Trophoblast cell (in vitro differentiated cells and primary cell): ENCODE measurements at regions not wholly inside any gene's neighbourhood (a gene's known extent, or its start where the extent isn't known, plus 50 kb on each side); places are given as distances from the start of the nearest gene placed in this dataset.

ENCODE experiments used
- DNase-seq, 2 donors: peaks; one replicate each; pipeline ENCODE4 v3.0.0-alpha.2; 2016
- H2AFZ ChIP-seq: 2 replicates; pipeline ENCODE4 v1.6.1; 2013; ENCODE audit warnings: low read length, moderate library complexity, mild to moderate bottlenecking; ENCODE audit not compliant: insufficient read depth, poor library complexity
- H2AK5ac ChIP-seq: 2 replicates; pipeline ENCODE4 v1.6.1; 2013; ENCODE audit warnings: mild to moderate bottlenecking, low read length
- H2BK120ac ChIP-seq: 2 replicates; pipeline ENCODE4 v1.6.1; 2013; ENCODE audit warnings: low read length, mild to moderate bottlenecking, moderate library complexity; ENCODE audit not compliant: insufficient read depth, poor library complexity
- H2BK12ac ChIP-seq: 2 replicates; pipeline ENCODE4 v1.6.1; 2013; ENCODE audit warnings: mild to moderate bottlenecking, low read length, moderate library complexity
- H2BK5ac ChIP-seq: 2 replicates; pipeline ENCODE4 v1.6.1; 2013; ENCODE audit warnings: low read length, low read depth, moderate library complexity, mild to moderate bottlenecking; ENCODE audit not compliant: poor library complexity
- H3K14ac ChIP-seq: 2 replicates; pipeline ENCODE4 v1.6.1; 2013; ENCODE audit warnings: mild to moderate bottlenecking, low read length
- H3K18ac ChIP-seq: 2 replicates; pipeline ENCODE4 v1.6.1; 2013; ENCODE audit warnings: mild to moderate bottlenecking, low read length
- H3K23ac ChIP-seq: 2 replicates; pipeline ENCODE4 v1.6.1; 2013; ENCODE audit warnings: low read length
- H3K27ac ChIP-seq: 2 replicates; pipeline ENCODE4 v1.5.1; 2013; ENCODE audit warnings: low read depth, mild to moderate bottlenecking, inconsistent platforms, low read length, moderate library complexity
- H3K27me3 ChIP-seq: 2 replicates; pipeline ENCODE4 v1.6.1; 2013; ENCODE audit warnings: inconsistent platforms, mild to moderate bottlenecking, low read length, moderate library complexity; ENCODE audit not compliant: insufficient read depth
- H3K36me3 ChIP-seq, 2 experiments: 1 replicate in 1 of 2; 2 replicates in 1 of 2; pipeline ENCODE4 v1.6.1; 2013; ENCODE audit warnings: low read length in 2 of 2, mild to moderate bottlenecking in 2 of 2, moderate library complexity in 1 of 2; ENCODE audit not compliant: insufficient read depth in 2 of 2, control insufficient read depth in 1 of 2
- H3K4ac ChIP-seq: 2 replicates; pipeline ENCODE4 v1.6.1; 2013; ENCODE audit warnings: low read depth, mild to moderate bottlenecking, low read length, moderate library complexity
- H3K4me1 ChIP-seq, 2 experiments: 1 replicate in 1 of 2; 2 replicates in 1 of 2; pipeline ENCODE4 v1.6.1; 2013; ENCODE audit warnings: low read length in 2 of 2, mild to moderate bottlenecking in 2 of 2, moderate library complexity in 1 of 2; ENCODE audit not compliant: insufficient read depth in 2 of 2, control insufficient read depth in 1 of 2
- H3K4me2 ChIP-seq: 2 replicates; pipeline ENCODE4 v1.6.1; 2013; ENCODE audit warnings: inconsistent platforms, mild to moderate bottlenecking, low read length, moderate library complexity
- H3K4me3 ChIP-seq: 2 replicates; pipeline ENCODE4 v1.5.1; 2013; ENCODE audit warnings: mild to moderate bottlenecking, low read depth, low read length, inconsistent platforms
- H3K79me1 ChIP-seq: one replicate; pipeline ENCODE4 v1.6.1; 2013; ENCODE audit warnings: low read length
- H3K79me2 ChIP-seq: 2 replicates; pipeline ENCODE4 v1.6.1; 2013; ENCODE audit warnings: low read length, mild to moderate bottlenecking; ENCODE audit not compliant: control insufficient read depth, insufficient read depth, poor library complexity
- H3K9ac ChIP-seq: 2 replicates; pipeline ENCODE4 v1.6.1; 2013; ENCODE audit warnings: mild to moderate bottlenecking, low read length
- H3K9me3 ChIP-seq: 2 replicates; pipeline ENCODE4 v1.6.1; 2013; ENCODE audit warnings: low read depth, mild to moderate bottlenecking, control low read depth, inconsistent platforms, low read length; ENCODE audit not compliant: insufficient read depth
- H4K12ac ChIP-seq: 2 replicates; pipeline ENCODE4 v1.6.1; 2013; ENCODE audit warnings: low read depth, mild to moderate bottlenecking, low read length, moderate library complexity
- H4K8ac ChIP-seq: 2 replicates; pipeline ENCODE4 v1.6.1; 2013; ENCODE audit warnings: low read depth, mild to moderate bottlenecking, low read length, moderate library complexity
- H4K91ac ChIP-seq: one replicate; pipeline ENCODE4 v1.6.1; 2013; ENCODE audit warnings: low read depth, mild to moderate bottlenecking, low read length, moderate library complexity
- WGBS: extraction: QIAGEN DNeasy Blood & Tissue Kit; methylation state at CpG from one replicate; pipeline ENCODE4 v1.1.7; 2013; ENCODE audit warnings: missing lambda C conversion rate; ENCODE audit not compliant: insufficient read length, insufficient coverage; ENCODE audit errors: extremely low coverage; 5-methylcytosine and 5-hydroxymethylcytosine counted together

- H4K91ac ChIP-seq, result no peak overlapping the region
- H3K9ac ChIP-seq, result no peak overlapping the region
- DNase-seq, result no peak
- no peak overlapping the region for H3K4ac ChIP-seq
- H3K4me1 ChIP-seq, result peaks cover 0 to 3% of the 10 kb centered on the region in 2 experiments
- no peaks in the 10 kb centered on the region for H3K9me3 ChIP-seq
- no peak overlapping the region for H3K4me2 ChIP-seq
- no peaks in the 10 kb centered on the region for H3K27me3 ChIP-seq
- H3K79me2 ChIP-seq, result no peaks in the 10 kb centered on the region
- H3K14ac ChIP-seq, result no peak overlapping the region
- H3K36me3 ChIP-seq, result no peaks in the 10 kb centered on the region
- no CpG with 5 or more reads among the region's 1 CpG for WGBS
- H4K12ac ChIP-seq, result no peak overlapping the region
- no peak overlapping the region for H2AFZ ChIP-seq
- H3K79me1 ChIP-seq, result no peaks in the 10 kb centered on the region
- no peak overlapping the region for H2BK5ac ChIP-seq
- no peak overlapping the region for H2BK12ac ChIP-seq
- no peak overlapping the region for H4K8ac ChIP-seq
- no peak overlapping the region for H2AK5ac ChIP-seq
- H3K18ac ChIP-seq, result no peak overlapping the region
- no peak overlapping the region for H2BK120ac ChIP-seq
- no peak overlapping the region for H3K27ac ChIP-seq
- no peak overlapping the region for H3K4me3 ChIP-seq
- no peak overlapping the region for H3K23ac ChIP-seq
Observed at GRCh38 chr4:125008676-125009075, 296.1 kb upstream of the ANKRD50 start.

GRCh38 chr4:125004676-125005075, 292.1 kb upstream of the ANKRD50 start:
- WGBS, result no CpG with 5 or more reads among the region's 3 CpGs
- no peaks in the 10 kb centered on the region for H3K4me1 ChIP-seq
- no peak overlapping the region for H3K4me2 ChIP-seq
- no peak overlapping the region for H4K8ac ChIP-seq
- no peak overlapping the region for H2BK5ac ChIP-seq
- no peak overlapping the region for H2AFZ ChIP-seq
- DNase-seq, result no peak
- H3K18ac ChIP-seq, result no peak overlapping the region
- no peak overlapping the region for H4K91ac ChIP-seq
- no peaks in the 10 kb centered on the region for H3K9me3 ChIP-seq
- no peak overlapping the region for H2BK12ac ChIP-seq
- no peaks in the 10 kb centered on the region for H3K79me2 ChIP-seq
- H3K14ac ChIP-seq, result no peak overlapping the region
- H3K27me3 ChIP-seq, result no peaks in the 10 kb centered on the region
- H3K4ac ChIP-seq, result no peak overlapping the region
- no peak overlapping the region for H4K12ac ChIP-seq
- H3K4me3 ChIP-seq, result no peak overlapping the region
- H3K27ac ChIP-seq, result no peak overlapping the region
- H3K36me3 ChIP-seq, result no peaks in the 10 kb centered on the region
- H3K9ac ChIP-seq, result no peak overlapping the region
- no peak overlapping the region for H3K23ac ChIP-seq
- no peak overlapping the region for H2AK5ac ChIP-seq
- no peaks in the 10 kb centered on the region for H3K79me1 ChIP-seq
- H2BK120ac ChIP-seq, result no peak overlapping the region

GRCh38 chr4:125003840-125004239, 291.3 kb upstream of the ANKRD50 start:
- no peak overlapping the region for H3K27ac ChIP-seq
- H3K14ac ChIP-seq, result no peak overlapping the region
- no peak overlapping the region for H2BK12ac ChIP-seq
- no peaks in the 10 kb centered on the region for H3K36me3 ChIP-seq
- no peak overlapping the region for H3K23ac ChIP-seq
- H3K4ac ChIP-seq, result no peak overlapping the region
- H2AFZ ChIP-seq, result no peak overlapping the region
- H3K27me3 ChIP-seq, result no peaks in the 10 kb centered on the region
- no peak overlapping the region for H2BK5ac ChIP-seq
- no peak for DNase-seq
- H2BK120ac ChIP-seq, result no peak overlapping the region
- no peak overlapping the region for H4K12ac ChIP-seq
- no peaks in the 10 kb centered on the region for H3K4me1 ChIP-seq
- no peak overlapping the region for H4K8ac ChIP-seq
- no peak overlapping the region for H2AK5ac ChIP-seq
- no peak overlapping the region for H3K9ac ChIP-seq
- H3K79me2 ChIP-seq, result no peaks in the 10 kb centered on the region
- no peak overlapping the region for H3K4me2 ChIP-seq
- no CpG with 5 or more reads among the region's 3 CpGs for WGBS
- H3K9me3 ChIP-seq, result no peaks in the 10 kb centered on the region
- no peak overlapping the region for H3K18ac ChIP-seq
- no peaks in the 10 kb centered on the region for H3K79me1 ChIP-seq
- no peak overlapping the region for H3K4me3 ChIP-seq
- H4K91ac ChIP-seq, result no peak overlapping the region

- Histone ChIP-seq H4K91ac (no peak overlapping the region), H3K4me1 (no peaks in the 10 kb centered on the region), H2BK5ac (no peak overlapping the region), H3K14ac (no peak overlapping the region), H3K27me3 (no peaks in the 10 kb centered on the region), H3K4ac (no peak overlapping the region), H2AK5ac (no peak overlapping the region), H3K36me3 (no peaks in the 10 kb centered on the region), H3K79me1 (no peaks in the 10 kb centered on the region), H3K9ac (no peak overlapping the region), H2BK12ac (no peak overlapping the region), H3K27ac (no peak overlapping the region), H3K18ac (no peak overlapping the region), H3K9me3 (no peaks in the 10 kb centered on the region), H4K12ac (no peak overlapping the region), H2BK120ac (no peak overlapping the region), H3K79me2 (no peaks in the 10 kb centered on the region), H3K23ac (no peak overlapping the region), H2AFZ (no peak overlapping the region), H3K4me3 (no peak overlapping the region), H4K8ac (no peak overlapping the region), H3K4me2 (no peak overlapping the region)
- no peak for DNase-seq
Observed at GRCh38 chr4:124997991-124998390, 285.5 kb upstream of the ANKRD50 start.
